GM23338 (cell line): ENCODE measurements at regions not wholly inside any gene's neighbourhood (a gene's known extent, or its start where the extent isn't known, plus 50 kb on each side); places are given as distances from the start of the nearest gene placed in this dataset.

Source experiments
- ATAC-seq: fragments of 200-7000 bp; cut with Tn5 transposase; 3 replicates; pipeline ENCODE4 v1.9.1; 2020
- DNase-seq: peaks from one replicate; pipeline ENCODE4 v3.0.0-alpha.2; 2015; ENCODE audit warnings: low spot score
- H2AFZ ChIP-seq: fragments of 200-600 bp; sonication (generic); 2 replicates; pipeline ENCODE4 v1.8.0; 2016; ENCODE audit warnings: antibody characterized with exemption, mild to moderate bottlenecking, moderate library complexity
- H3F3A ChIP-seq: fragments of 200-600 bp; sonication (generic); replicated peaks from 2 replicates; pipeline ENCODE4 v1.8.0; 2017; ENCODE audit warnings: antibody characterized with exemption, mixed run types, low read depth
- H3K27ac ChIP-seq: fragments of 200-600 bp; sonication (generic); 2 replicates; pipeline ENCODE4 v1.6.1; 2016; ENCODE audit warnings: low read depth
- H3K27me3 ChIP-seq: fragments of 200-600 bp; sonication (generic); 2 replicates; pipeline ENCODE4 v1.8.0; 2016; ENCODE audit warnings: mild to moderate bottlenecking, mixed run types, moderate library complexity; ENCODE audit not compliant: insufficient read depth
- H3K36me3 ChIP-seq: fragments of 200-600 bp; sonication (generic); 2 replicates; pipeline ENCODE4 v1.8.0; 2016; ENCODE audit warnings: mild to moderate bottlenecking; ENCODE audit not compliant: insufficient read depth
- H3K4me1 ChIP-seq: fragments of 200-600 bp; sonication (generic); 2 replicates; pipeline ENCODE4 v1.8.0; 2016; ENCODE audit warnings: mild to moderate bottlenecking, moderate library complexity; ENCODE audit not compliant: insufficient read depth
- H3K4me2 ChIP-seq: fragments of 200-600 bp; sonication (generic); 2 replicates; pipeline ENCODE4 v1.7.1; 2017; ENCODE audit warnings: mixed run types
- H3K4me3 ChIP-seq: fragments of 200-600 bp; sonication (generic); 2 replicates; pipeline ENCODE4 v1.6.1; 2016; ENCODE audit warnings: mixed run types
- H3K79me2 ChIP-seq: fragments of 200-600 bp; sonication (generic); replicated peaks from 2 replicates; pipeline ENCODE4 v1.8.0; 2017; ENCODE audit warnings: mild to moderate bottlenecking; ENCODE audit not compliant: insufficient read depth
- H3K9me2 ChIP-seq: fragments of 200-600 bp; sonication (generic); 2 replicates; pipeline ENCODE4 v1.8.0; 2017; ENCODE audit not compliant: insufficient read depth
- H4K20me1 ChIP-seq: fragments of 200-600 bp; sonication (generic); replicated peaks from 2 replicates; pipeline ENCODE4 v1.8.0; 2017; ENCODE audit warnings: mild to moderate bottlenecking; ENCODE audit not compliant: insufficient read depth
- H3K27ac Mint-ChIP-seq: 2 replicates; pipeline ENCODE4 v1.8.0; 2020; ENCODE audit warnings: inconsistent platforms, mild to moderate bottlenecking, moderate library complexity, mixed read lengths
- H3K27me3 Mint-ChIP-seq: 3 replicates; pipeline ENCODE4 v1.8.0; 2022; ENCODE audit warnings: low read depth, mild to moderate bottlenecking, moderate library complexity, mixed read lengths, inconsistent platforms; ENCODE audit not compliant: insufficient read depth, poor library complexity
- H3K36me3 Mint-ChIP-seq: 3 replicates; pipeline ENCODE4 v1.8.0; 2021; ENCODE audit warnings: low read depth, mild to moderate bottlenecking, inconsistent platforms, moderate library complexity, mixed read lengths
- H3K4me1 Mint-ChIP-seq: 3 replicates; pipeline ENCODE4 v1.8.0; 2020; ENCODE audit warnings: mild to moderate bottlenecking, inconsistent platforms, mixed read lengths
- H3K4me3 Mint-ChIP-seq: 3 replicates; pipeline ENCODE4 v1.8.0; 2021; ENCODE audit warnings: moderate library complexity, mild to moderate bottlenecking, inconsistent platforms, mixed read lengths
- H3K9me3 Mint-ChIP-seq: 3 replicates; pipeline ENCODE4 v1.8.0; 2020; ENCODE audit warnings: moderate library complexity, mild to moderate bottlenecking, inconsistent platforms, mixed read lengths
- CREB1 ChIP-seq: fragments of 250-450 bp; sonication (Bioruptor Pico); IDR thresholded peaks from 2 replicates; pipeline ENCODE4 v1.5.0; 2020; ENCODE audit warnings: low read depth, mild to moderate bottlenecking, moderate library complexity
- CTCF ChIP-seq, 2 experiments: fragments of 200-600 bp in 1 of 2; sonication (generic) in 1 of 2; conservative IDR thresholded peaks; 2 replicates each; pipeline versions ENCODE4 v1.5.1 to v1.6.1; 2016 to 2017; ENCODE audit warnings: antibody characterized with exemption in 2 of 2, low read depth in 2 of 2, mild to moderate bottlenecking in 2 of 2, moderate library complexity in 1 of 2
- ETS1 ChIP-seq: IDR thresholded peaks from 2 replicates; pipeline ENCODE4 v1.6.1; 2016; ENCODE audit warnings: antibody characterized with exemption
- EZH2 ChIP-seq: fragments of 200-600 bp; sonication (generic); IDR thresholded peaks from one replicate; pipeline ENCODE4 v1.8.0; 2017; ENCODE audit warnings: antibody characterized with exemption, mild to moderate bottlenecking, low read depth; ENCODE audit not compliant: unreplicated experiment
- EZH2phosphoT487 ChIP-seq: fragments of 200-600 bp; sonication (generic); IDR thresholded peaks from one replicate; pipeline ENCODE4 v1.8.1; 2018; ENCODE audit warnings: antibody characterized with exemption; ENCODE audit not compliant: unreplicated experiment
- NANOG ChIP-seq: IDR thresholded peaks from 2 replicates; pipeline ENCODE4 v1.6.1; 2016; ENCODE audit warnings: antibody characterized with exemption, borderline replicate concordance
- POLR2AphosphoS5 ChIP-seq: IDR thresholded peaks from 2 replicates; pipeline ENCODE4 v1.6.1; 2016; ENCODE audit warnings: antibody characterized with exemption, low read depth
- STAT1 ChIP-seq: IDR thresholded peaks from one replicate; pipeline ENCODE4 v1.6.1; 2016; ENCODE audit warnings: antibody characterized with exemption; ENCODE audit not compliant: unreplicated experiment
- ZNF114 ChIP-seq: fragments of 250-450 bp; sonication (Bioruptor Pico); IDR thresholded peaks from 2 replicates; pipeline ENCODE4 v1.5.0; 2020; ENCODE audit warnings: mild to moderate bottlenecking, moderate library complexity
- ZNF462 ChIP-seq: fragments of 250-450 bp; sonication (Bioruptor Pico); IDR thresholded peaks from 2 replicates; pipeline ENCODE4 v1.5.0; 2020; ENCODE audit warnings: mild to moderate bottlenecking, moderate library complexity

- DNase-seq (no peak), ATAC-seq (no peak)
- Histone ChIP-seq H3K4me3 (no peak overlapping the region), H3K27ac (no peak overlapping the region), H3K4me1 (peaks cover 6% of the 10 kb centered on the region), H4K20me1 (no peaks in the 10 kb centered on the region), H3F3A (no peaks in the 10 kb centered on the region), H2AFZ (no peak overlapping the region), H3K27me3 (no peaks in the 10 kb centered on the region), H3K79me2 (no peaks in the 10 kb centered on the region), H3K4me2 (no peak overlapping the region), H3K36me3 (no peaks in the 10 kb centered on the region), H3K9me2 (0 out of 2 replicates have a peak, but pooled peaks cover 2% of the 10 kb centered on the region)
- H3K4me1 Mint-ChIP-seq, result no peaks in the 10 kb centered on the region
- TF ChIP-seq POLR2AphosphoS5 (no peak), CTCF (conservative IDR thresholded peaks at IDR 0.05; ENCODE audit: low read depth in 2 of 2) (peak in 1 of 2 experiments; percentile 30; a peak in 2 of 4 replicates), EZH2 (no peak), ZNF114 (CRISPR knock-in tag) (no peak), STAT1 (no peak), ETS1 (no peak), NANOG (no peak)
- H3K4me3 Mint-ChIP-seq, result no peak overlapping the region
- H3K27ac Mint-ChIP-seq, result no peak overlapping the region
- H3K9me3 Mint-ChIP-seq, result no peaks in the 10 kb centered on the region
- H3K27me3 Mint-ChIP-seq, result no peaks in the 10 kb centered on the region
- H3K36me3 Mint-ChIP-seq, result no peaks in the 10 kb centered on the region
Measured at GRCh38 chr2:16408331-16409005, 257.2 kb downstream of the CYRIA start.

- ATAC-seq, result no peak; the same call in 2 of the 3 replicates
- no peak overlapping the region for H3K27ac Mint-ChIP-seq
- no peaks in the 10 kb centered on the region for H3K4me1 Mint-ChIP-seq
Measured at GRCh38 chr2:16407358-16407757, 258.3 kb downstream of the CYRIA start.

More at GRCh38 chr2:16407358-16407757, 258.3 kb downstream of the CYRIA start:
- Histone ChIP-seq H3K4me1 (peaks cover 6% of the 10 kb centered on the region), H3F3A (no peaks in the 10 kb centered on the region), H3K9me2 (peaks cover 8% of the 10 kb centered on the region; the same call in 1 of the 2 replicates), H4K20me1 (no peaks in the 10 kb centered on the region), H2AFZ (peak overlapping the region; percentile 81; the same call in 1 of the 2 replicates), H3K27ac (no peak overlapping the region), H3K4me3 (no peak overlapping the region), H3K79me2 (no peaks in the 10 kb centered on the region), H3K36me3 (no peaks in the 10 kb centered on the region), H3K27me3 (no peaks in the 10 kb centered on the region), H3K4me2 (no peak overlapping the region)
- no peak for TF ChIP-seq ETS1
- TF ChIP-seq STAT1, result no peak
- TF ChIP-seq ZNF114 (CRISPR knock-in tag), result no peak
- TF ChIP-seq EZH2phosphoT487, result no peak
- TF ChIP-seq NANOG, result no peak
- TF ChIP-seq ZNF462, result no peak
- no peak for TF ChIP-seq CREB1 (CRISPR knock-in tag)
- TF ChIP-seq POLR2AphosphoS5, result no peak
- Mint-ChIP-seq H3K36me3 (no peaks in the 10 kb centered on the region), H3K9me3 (no peaks in the 10 kb centered on the region), H3K4me3 (no peak overlapping the region), H3K27me3 (no peaks in the 10 kb centered on the region)
- no peak for DNase-seq
